ENCODE measurements at regions not wholly inside any gene's neighbourhood (a gene's known extent, or its start where the extent isn't known, plus 50 kb on each side); places are given as distances from the start of the nearest gene placed in this dataset.
"Not testable (repeated sequence)": the region's sequence is repeated elsewhere in the genome, so short reads cannot be mapped to it uniquely, and the experiment has no call there.

- H3K27ac ChIP-seq (ENCODE audit: low read depth, low read length): no peak overlapping the region
- no peaks in the 10 kb centered on the region for H3K4me1 ChIP-seq (ENCODE audit: control insufficient read depth, insufficient read depth, low read length)
- H3K9ac ChIP-seq (ENCODE audit: low read length): no peak overlapping the region
- no peaks in the 10 kb centered on the region for H3K27me3 ChIP-seq (ENCODE audit: control insufficient read depth, insufficient read depth, low read length)
- H3K9me3 ChIP-seq (ENCODE audit: control insufficient read depth, insufficient read depth, low read depth, low read length): no peaks in the 10 kb centered on the region
- H3K4me3 ChIP-seq (ENCODE audit: low read depth, low read length): no peak overlapping the region
- no peaks in the 10 kb centered on the region for H3K36me3 ChIP-seq (ENCODE audit: control insufficient read depth, insufficient read depth, low read length)
These were observed 509.8 kb upstream of the TLE4 start for GRCh38 chr9:79061752-79062616.

DNA sequence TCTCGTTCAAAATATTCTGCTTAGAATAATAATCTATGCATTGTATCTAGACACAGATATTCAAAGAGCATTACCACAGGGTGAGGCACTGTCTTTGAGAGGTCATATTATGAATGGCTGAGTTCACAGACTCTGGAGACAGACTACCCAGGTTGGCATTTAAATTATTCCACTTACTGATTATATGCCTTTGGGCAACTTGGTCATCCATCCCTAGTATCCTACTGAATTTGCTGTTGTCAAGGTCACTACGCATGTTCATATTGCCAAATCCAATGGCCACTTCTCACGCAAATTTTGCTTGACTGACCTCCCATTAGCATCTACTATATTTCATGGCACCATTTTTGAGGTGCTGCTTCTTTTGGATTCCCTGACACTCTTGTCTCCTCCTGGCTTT, 498.6 kb upstream of the TLE4 start:
- Histone ChIP-seq H3K4me3 (ENCODE audit: low read depth, low read length) (no peak overlapping the region), H3K9me3 (ENCODE audit: control insufficient read depth, insufficient read depth, low read depth, low read length) (no peaks in the 10 kb centered on the region), H3K4me1 (ENCODE audit: control insufficient read depth, insufficient read depth, low read length) (no peaks in the 10 kb centered on the region), H3K27me3 (ENCODE audit: control insufficient read depth, insufficient read depth, low read length) (no peaks in the 10 kb centered on the region), H3K9ac (ENCODE audit: low read length) (no peak overlapping the region), H3K36me3 (ENCODE audit: control insufficient read depth, insufficient read depth, low read length) (no peaks in the 10 kb centered on the region), H3K27ac (ENCODE audit: low read depth, low read length) (no peak overlapping the region)

GRCh38 chr9:79080536-79080935, 491.2 kb upstream of the TLE4 start:
- no peaks in the 10 kb centered on the region for H3K27me3 ChIP-seq (ENCODE audit: control insufficient read depth, insufficient read depth, low read length)
- H3K4me3 ChIP-seq (ENCODE audit: low read depth, low read length): no peak overlapping the region
- H3K36me3 ChIP-seq (ENCODE audit: control insufficient read depth, insufficient read depth, low read length): no peaks in the 10 kb centered on the region

GRCh38 chr9:79083621-79084020, 488.1 kb upstream of the TLE4 start:
- Histone ChIP-seq H3K27ac (ENCODE audit: low read depth, low read length) (no peak overlapping the region), H3K9me3 (ENCODE audit: control insufficient read depth, insufficient read depth, low read depth, low read length) (peaks cover 13% of the 10 kb centered on the region), H3K27me3 (ENCODE audit: control insufficient read depth, insufficient read depth, low read length) (no peaks in the 10 kb centered on the region), H3K36me3 (ENCODE audit: control insufficient read depth, insufficient read depth, low read length) (no peaks in the 10 kb centered on the region), H3K4me1 (ENCODE audit: control insufficient read depth, insufficient read depth, low read length) (no peaks in the 10 kb centered on the region), H3K4me3 (ENCODE audit: low read depth, low read length) (no peak overlapping the region), H3K9ac (ENCODE audit: low read length) (no peak overlapping the region)

More at GRCh38 chr9:79080536-79080935, 491.2 kb upstream of the TLE4 start:
- no peak overlapping the region for H3K27ac ChIP-seq (ENCODE audit: low read depth, low read length)
- H3K4me1 ChIP-seq (ENCODE audit: control insufficient read depth, insufficient read depth, low read length): no peaks in the 10 kb centered on the region
- peaks cover 4% of the 10 kb centered on the region; the same call in 1 of the 2 replicates for H3K9me3 ChIP-seq (ENCODE audit: control insufficient read depth, insufficient read depth, low read depth, low read length)
- H3K9ac ChIP-seq (ENCODE audit: low read length): no peak overlapping the region

- Histone ChIP-seq H3K36me3 (ENCODE audit: control insufficient read depth, insufficient read depth, low read length) (no peaks in the 10 kb centered on the region), H3K9ac (ENCODE audit: low read length) (no peak overlapping the region), H3K9me3 (ENCODE audit: control insufficient read depth, insufficient read depth, low read depth, low read length) (peaks cover 25% of the 10 kb centered on the region), H3K4me1 (ENCODE audit: control insufficient read depth, insufficient read depth, low read length) (no peaks in the 10 kb centered on the region), H3K4me3 (ENCODE audit: low read depth, low read length) (no peak overlapping the region), H3K27me3 (ENCODE audit: control insufficient read depth, insufficient read depth, low read length) (no peaks in the 10 kb centered on the region), H3K27ac (ENCODE audit: low read depth, low read length) (no peak overlapping the region)
These were observed 484.6 kb upstream of the TLE4 start for GRCh38 chr9:79087133-79087532.

DNA sequence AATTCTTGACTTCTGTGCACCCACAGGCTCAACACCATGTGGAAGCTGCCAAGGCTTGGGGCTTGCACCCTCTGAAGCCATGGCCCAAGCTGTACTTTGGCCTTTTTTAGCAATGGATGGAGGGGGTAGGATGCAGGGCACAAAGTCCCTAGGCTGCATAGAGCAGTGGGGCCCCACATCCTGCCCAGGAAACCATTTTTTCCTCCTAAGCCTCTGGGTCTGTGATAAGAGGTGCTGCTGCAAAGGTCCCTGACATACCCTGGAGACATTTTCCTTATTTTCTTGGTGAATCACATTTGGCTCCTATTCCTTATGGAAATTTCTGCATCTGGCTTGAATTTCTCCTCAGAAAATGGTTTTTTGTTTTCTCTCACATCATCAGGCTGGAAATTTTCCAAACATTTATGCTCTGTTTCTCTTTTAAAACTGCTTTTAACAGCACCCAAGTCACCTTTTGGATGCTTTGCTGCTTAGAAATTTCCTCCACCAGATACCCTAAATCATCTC, 482.7 kb upstream of the TLE4 start:
- Histone ChIP-seq H3K9ac (ENCODE audit: low read length) (no peak overlapping the region), H3K27me3 (ENCODE audit: control insufficient read depth, insufficient read depth, low read length) (no peaks in the 10 kb centered on the region), H3K27ac (ENCODE audit: low read depth, low read length) (no peak overlapping the region), H3K9me3 (ENCODE audit: control insufficient read depth, insufficient read depth, low read depth, low read length) (peaks cover 21% of the 10 kb centered on the region), H3K4me1 (ENCODE audit: control insufficient read depth, insufficient read depth, low read length) (no peaks in the 10 kb centered on the region), H3K36me3 (ENCODE audit: control insufficient read depth, insufficient read depth, low read length) (no peaks in the 10 kb centered on the region), H3K4me3 (ENCODE audit: low read depth, low read length) (no peak overlapping the region)

DNA sequence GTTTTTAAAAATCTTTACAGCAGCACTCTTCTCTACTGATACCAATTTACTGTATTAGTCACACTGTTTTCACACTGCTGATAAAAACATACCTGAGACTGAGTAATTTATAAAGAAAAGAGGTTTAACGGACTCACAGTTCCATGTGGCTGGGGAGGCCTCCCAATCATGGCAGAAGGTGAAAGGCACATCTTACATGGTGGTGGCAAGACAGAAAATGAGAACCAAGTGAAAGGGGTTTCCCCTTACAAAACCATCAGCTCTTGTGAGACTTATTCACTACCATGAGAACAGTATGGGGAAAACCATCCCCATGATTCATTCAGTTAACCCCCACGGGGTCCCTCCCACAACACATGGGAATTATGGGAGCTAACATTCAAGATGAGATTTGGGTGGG, 481.9 kb upstream of the TLE4 start:
- not testable (repeated sequence) for H3K27ac ChIP-seq (ENCODE audit: low read depth, low read length); H3K4me1 ChIP-seq (ENCODE audit: control insufficient read depth, insufficient read depth, low read length)
- H3K9me3 ChIP-seq (ENCODE audit: control insufficient read depth, insufficient read depth, low read depth, low read length): peaks cover 21% of the 10 kb centered on the region

GRCh38 chr9:79103257-79103656, 468.5 kb upstream of the TLE4 start:
- H3K9ac ChIP-seq (ENCODE audit: low read length); H3K27me3 ChIP-seq (ENCODE audit: control insufficient read depth, insufficient read depth, low read length); H3K27ac ChIP-seq (ENCODE audit: low read depth, low read length); H3K36me3 ChIP-seq (ENCODE audit: control insufficient read depth, insufficient read depth, low read length); H3K4me1 ChIP-seq (ENCODE audit: control insufficient read depth, insufficient read depth, low read length); H3K4me3 ChIP-seq (ENCODE audit: low read depth, low read length): not testable (repeated sequence)
- peaks cover 14% of the 10 kb centered on the region for H3K9me3 ChIP-seq (ENCODE audit: control insufficient read depth, insufficient read depth, low read depth, low read length)

More for the DNA sequence above, 481.9 kb upstream of the TLE4 start:
- not testable (repeated sequence) for H3K4me3 ChIP-seq (ENCODE audit: low read depth, low read length); H3K9ac ChIP-seq (ENCODE audit: low read length); H3K36me3 ChIP-seq (ENCODE audit: control insufficient read depth, insufficient read depth, low read length); H3K27me3 ChIP-seq (ENCODE audit: control insufficient read depth, insufficient read depth, low read length)

DNA sequence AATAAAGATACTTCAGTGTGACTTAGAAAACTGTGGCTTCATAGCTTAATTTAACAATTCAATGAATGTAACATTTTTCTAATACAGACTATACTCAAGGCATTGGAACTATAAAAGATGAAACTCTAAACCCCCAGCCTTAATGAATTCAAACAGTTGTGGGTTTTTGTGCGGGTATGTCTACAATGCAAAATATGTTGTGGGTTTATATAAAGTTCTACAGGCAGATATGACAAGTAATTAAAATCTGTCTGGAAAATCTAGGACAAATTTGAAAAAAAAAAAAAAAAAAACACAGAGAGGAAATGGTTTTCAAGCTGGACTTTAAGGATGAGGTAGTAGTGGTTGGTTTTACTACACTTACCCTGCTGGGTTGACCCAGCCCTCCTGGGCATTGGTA, 467.5 kb upstream of the TLE4 start:
- no peaks in the 10 kb centered on the region for H3K27me3 ChIP-seq (ENCODE audit: control insufficient read depth, insufficient read depth, low read length)
- no peaks in the 10 kb centered on the region for H3K36me3 ChIP-seq (ENCODE audit: control insufficient read depth, insufficient read depth, low read length)
- H3K9me3 ChIP-seq (ENCODE audit: control insufficient read depth, insufficient read depth, low read depth, low read length): peaks cover 23% of the 10 kb centered on the region
- H3K27ac ChIP-seq (ENCODE audit: low read depth, low read length): no peak overlapping the region
- H3K4me3 ChIP-seq (ENCODE audit: low read depth, low read length): no peak overlapping the region
- H3K4me1 ChIP-seq (ENCODE audit: control insufficient read depth, insufficient read depth, low read length): no peaks in the 10 kb centered on the region
- H3K9ac ChIP-seq (ENCODE audit: low read length): no peak overlapping the region

DNA sequence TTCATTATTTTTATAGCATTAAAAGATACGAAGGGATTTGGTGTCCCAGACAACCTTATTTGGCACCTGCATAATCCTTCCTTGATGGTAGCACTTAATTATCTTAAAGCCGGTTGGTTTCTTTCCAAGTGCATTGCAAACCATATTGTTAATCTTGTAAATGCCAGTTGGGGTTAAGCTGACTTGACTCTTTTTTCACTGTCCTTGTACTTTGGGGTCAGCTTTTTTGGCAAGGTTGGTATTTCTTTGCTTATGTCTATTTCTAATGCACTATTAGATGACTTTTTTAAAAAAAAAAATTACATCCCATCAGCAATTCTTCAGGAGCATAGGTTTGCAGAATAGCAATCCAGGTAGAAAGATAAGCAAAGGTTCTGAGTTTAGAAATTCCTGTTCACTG, 466.8 kb upstream of the TLE4 start:
- no peak overlapping the region for H3K27ac ChIP-seq (ENCODE audit: low read depth, low read length)
- no peak overlapping the region for H3K4me3 ChIP-seq (ENCODE audit: low read depth, low read length)
- H3K9ac ChIP-seq (ENCODE audit: low read length): no peak overlapping the region
- no peaks in the 10 kb centered on the region for H3K36me3 ChIP-seq (ENCODE audit: control insufficient read depth, insufficient read depth, low read length)
- no peaks in the 10 kb centered on the region for H3K4me1 ChIP-seq (ENCODE audit: control insufficient read depth, insufficient read depth, low read length)
- H3K9me3 ChIP-seq (ENCODE audit: control insufficient read depth, insufficient read depth, low read depth, low read length): peaks cover 30% of the 10 kb centered on the region
- H3K27me3 ChIP-seq (ENCODE audit: control insufficient read depth, insufficient read depth, low read length): no peaks in the 10 kb centered on the region

- H3K36me3 ChIP-seq (ENCODE audit: control insufficient read depth, insufficient read depth, low read length): no peaks in the 10 kb centered on the region
- peaks cover 31% of the 10 kb centered on the region for H3K9me3 ChIP-seq (ENCODE audit: control insufficient read depth, insufficient read depth, low read depth, low read length)
- H3K4me3 ChIP-seq (ENCODE audit: low read depth, low read length): no peak overlapping the region
- no peak overlapping the region for H3K27ac ChIP-seq (ENCODE audit: low read depth, low read length)
- no peaks in the 10 kb centered on the region for H3K27me3 ChIP-seq (ENCODE audit: control insufficient read depth, insufficient read depth, low read length)
- H3K4me1 ChIP-seq (ENCODE audit: control insufficient read depth, insufficient read depth, low read length): no peaks in the 10 kb centered on the region
- no peak overlapping the region for H3K9ac ChIP-seq (ENCODE audit: low read length)
These were observed 463.7 kb upstream of the TLE4 start for GRCh38 chr9:79107911-79108676.
